ENCODE measurements at regions not wholly inside any gene's neighbourhood (a gene's known extent, or its start where the extent isn't known, plus 50 kb on each side); places are given as distances from the start of the nearest gene placed in this dataset.

DNA sequence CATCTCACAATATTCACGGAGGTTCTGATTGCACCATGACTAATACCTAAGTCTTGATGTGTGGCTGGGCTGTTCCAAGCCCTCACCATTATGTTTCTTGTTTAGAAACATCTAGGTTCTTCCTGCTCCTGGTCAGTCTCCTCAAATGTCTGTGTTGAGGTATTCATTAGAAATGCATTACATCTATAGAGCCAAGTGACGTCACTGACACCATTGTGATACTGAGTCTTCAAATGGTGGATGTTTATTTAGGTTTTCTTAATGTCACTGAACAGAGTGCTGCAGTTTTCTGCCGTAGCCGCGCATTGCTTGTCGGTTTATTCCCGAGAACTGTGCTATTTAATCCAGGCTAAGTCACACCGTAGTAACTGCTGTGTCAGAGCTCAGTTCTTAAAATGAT lies 142.4 kb upstream of the SPACA7 start:
- 77 to 87% (median 85%) methylated on average over 8 of the region's 8 CpGs for WGBS, 5 donors
- H3K27ac ChIP-seq, result no peak overlapping the region
- intact Hi-C loops (cut with DNase I; ENCODE audit: low total_unique reads), result no loop called here
- no peaks in the 10 kb centered on the region for H3K4me1 ChIP-seq
- no peaks in the 10 kb centered on the region for H3K36me3 ChIP-seq
- H3K4me3 ChIP-seq, result no peak overlapping the region
- peaks cover 0 to 19% (median 10%) of the 10 kb centered on the region in 4 donors for H3K9me3 ChIP-seq
- no peak for DNase-seq
- no peak for TF ChIP-seq POLR2AphosphoS5 (IDR thresholded peaks at IDR 0.05)
- TF ChIP-seq, protein P1, sequence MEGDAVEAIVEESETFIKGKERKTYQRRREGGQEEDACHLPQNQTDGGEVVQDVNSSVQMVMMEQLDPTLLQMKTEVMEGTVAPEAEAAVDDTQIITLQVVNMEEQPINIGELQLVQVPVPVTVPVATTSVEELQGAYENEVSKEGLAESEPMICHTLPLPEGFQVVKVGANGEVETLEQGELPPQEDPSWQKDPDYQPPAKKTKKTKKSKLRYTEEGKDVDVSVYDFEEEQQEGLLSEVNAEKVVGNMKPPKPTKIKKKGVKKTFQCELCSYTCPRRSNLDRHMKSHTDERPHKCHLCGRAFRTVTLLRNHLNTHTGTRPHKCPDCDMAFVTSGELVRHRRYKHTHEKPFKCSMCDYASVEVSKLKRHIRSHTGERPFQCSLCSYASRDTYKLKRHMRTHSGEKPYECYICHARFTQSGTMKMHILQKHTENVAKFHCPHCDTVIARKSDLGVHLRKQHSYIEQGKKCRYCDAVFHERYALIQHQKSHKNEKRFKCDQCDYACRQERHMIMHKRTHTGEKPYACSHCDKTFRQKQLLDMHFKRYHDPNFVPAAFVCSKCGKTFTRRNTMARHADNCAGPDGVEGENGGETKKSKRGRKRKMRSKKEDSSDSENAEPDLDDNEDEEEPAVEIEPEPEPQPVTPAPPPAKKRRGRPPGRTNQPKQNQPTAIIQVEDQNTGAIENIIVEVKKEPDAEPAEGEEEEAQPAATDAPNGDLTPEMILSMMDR (IDR thresholded peaks at IDR 0.05), result no peak
- no peak for TF ChIP-seq POLR2A (IDR thresholded peaks at IDR 0.05)
- TF ChIP-seq EP300 (IDR thresholded peaks at IDR 0.05), result no peak
- H3K27me3 ChIP-seq, result peaks cover 0 to 43% (median 0%) of the 10 kb centered on the region in 3 donors

DNA sequence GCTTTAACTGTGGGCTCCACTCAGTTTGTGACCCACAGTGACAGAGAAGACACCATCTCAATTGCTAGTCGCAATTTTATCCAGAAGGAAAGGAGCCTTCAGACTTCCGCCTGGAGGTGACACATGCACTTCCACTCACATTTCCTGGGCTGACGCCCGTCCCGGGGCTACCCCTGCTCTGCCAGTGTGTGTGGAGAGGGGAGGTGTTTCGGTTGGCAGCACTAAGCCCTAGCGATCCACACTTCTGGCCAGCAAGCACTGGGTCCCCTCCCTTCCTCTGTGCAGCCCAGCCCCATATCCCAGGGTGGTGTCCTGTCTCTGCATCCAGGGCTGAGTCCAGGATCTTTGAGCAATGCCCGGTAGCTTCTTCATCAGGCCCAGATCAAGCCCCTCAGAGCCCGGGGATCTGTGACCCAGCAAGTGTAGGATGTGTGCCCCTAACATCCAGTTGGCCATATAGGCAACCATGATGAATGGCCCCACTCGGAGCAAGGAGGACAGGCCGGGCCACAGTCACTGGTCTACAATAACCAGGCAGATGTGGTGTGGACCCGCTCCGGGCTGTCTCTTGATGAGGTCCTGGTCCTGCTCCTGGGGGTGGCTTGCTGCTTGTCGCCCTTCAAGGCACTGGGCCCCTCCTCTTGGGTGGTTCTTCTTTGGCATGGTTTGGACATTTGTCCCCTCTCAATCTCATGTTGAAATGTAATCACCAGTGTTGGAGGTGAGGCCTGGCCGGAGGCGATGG lies 141.9 kb upstream of the SPACA7 start:
- peaks cover 0 to 19% (median 12%) of the 10 kb centered on the region in 4 donors for H3K9me3 ChIP-seq
- peaks cover 0 to 46% (median 0%) of the 10 kb centered on the region in 3 donors for H3K27me3 ChIP-seq
- no peak for TF ChIP-seq EP300 (IDR thresholded peaks at IDR 0.05)
- intact Hi-C loops (cut with DNase I; ENCODE audit: low total_unique reads), result no loop called here
- no peak overlapping the region for H3K27ac ChIP-seq
- H3K36me3 ChIP-seq, result no peaks in the 10 kb centered on the region
- DNase-seq, result no peak
- WGBS, 5 donors, result 77 to 89% (median 81%) methylated on average over 11 to 16 of the region's 16 CpGs
- no peaks in the 10 kb centered on the region for H3K4me1 ChIP-seq
- H3K4me3 ChIP-seq, result no peak overlapping the region

DNA sequence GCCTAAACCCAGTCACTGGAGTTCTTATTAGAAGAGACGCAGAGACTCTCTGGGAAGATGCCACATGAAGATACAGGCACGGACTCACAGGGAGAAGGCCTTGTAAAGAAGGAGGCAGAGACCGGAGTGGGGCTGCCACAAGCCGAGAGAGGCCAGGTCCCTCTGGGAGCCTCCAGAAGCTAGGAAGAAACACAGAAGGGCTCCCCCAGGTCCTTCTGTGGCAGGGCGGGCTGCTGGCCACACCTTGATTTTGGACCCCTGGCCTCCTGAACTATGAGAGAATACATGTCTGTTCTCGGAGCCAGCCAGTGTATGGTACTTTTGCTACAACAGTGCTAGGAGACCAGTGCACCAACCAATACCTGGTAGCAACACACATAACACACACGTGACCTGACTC lies 140.1 kb upstream of the SPACA7 start:
- no peaks in the 10 kb centered on the region for H3K36me3 ChIP-seq
- no peak overlapping the region for H3K27ac ChIP-seq
- H3K27me3 ChIP-seq, result peaks cover 0 to 47% (median 0%) of the 10 kb centered on the region in 3 donors
- intact Hi-C loops (cut with DNase I; ENCODE audit: low total_unique reads), result no loop called here
- no peak for DNase-seq
- H3K4me1 ChIP-seq, result no peaks in the 10 kb centered on the region
- H3K9me3 ChIP-seq, result peaks cover 0 to 19% (median 12%) of the 10 kb centered on the region in 4 donors
- WGBS, 5 donors, result 76 to 85% (median 79%) methylated on average over 7 of the region's 7 CpGs
- H3K4me3 ChIP-seq, result no peak overlapping the region
- TF ChIP-seq, protein P1 (IDR thresholded peaks at IDR 0.05), result no peak
- TF ChIP-seq POLR2A (IDR thresholded peaks at IDR 0.05) (no peak), EP300 (IDR thresholded peaks at IDR 0.05) (no peak), POLR2AphosphoS5 (IDR thresholded peaks at IDR 0.05) (no peak)

DNA sequence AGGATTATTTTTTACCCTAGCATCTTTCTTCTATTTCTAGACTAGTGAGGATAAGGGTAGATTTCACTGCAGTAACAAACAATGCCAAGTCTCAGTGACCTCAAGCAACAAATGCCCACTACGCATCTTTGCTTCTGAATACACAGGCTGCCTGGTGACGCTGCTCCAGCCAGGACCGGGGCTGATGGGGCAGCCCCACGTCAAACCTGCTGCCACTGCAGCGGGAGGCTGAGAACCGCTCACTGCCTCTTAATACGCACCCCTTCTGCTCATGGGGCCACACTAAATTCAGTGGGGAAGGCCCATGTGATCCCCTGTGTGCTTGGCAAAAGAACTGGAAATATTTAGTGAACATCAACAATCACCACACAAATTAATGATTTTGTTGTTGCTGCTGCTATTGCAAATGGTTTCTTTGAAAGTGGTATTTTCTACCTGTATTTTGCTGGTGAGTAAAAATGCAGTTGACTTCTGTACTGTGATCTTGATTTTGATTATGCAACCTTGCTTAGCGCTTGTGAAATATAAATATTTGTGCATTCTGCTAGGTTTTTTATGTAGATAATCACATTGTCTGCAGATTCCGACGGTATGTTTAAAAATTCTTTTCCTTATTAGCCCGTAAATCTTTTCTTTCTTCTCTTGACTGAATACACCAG lies 139.5 kb upstream of the SPACA7 start:
- Histone ChIP-seq H3K27me3 (peaks cover 0 to 51% (median 0%) of the 10 kb centered on the region in 3 donors), H3K9me3 (peaks cover 0 to 19% (median 12%) of the 10 kb centered on the region in 4 donors), H3K4me3 (no peak overlapping the region), H3K27ac (no peak overlapping the region), H3K36me3 (no peaks in the 10 kb centered on the region), H3K4me1 (no peaks in the 10 kb centered on the region)
- TF ChIP-seq, protein P1 (IDR thresholded peaks at IDR 0.05), result no peak
- no peak for TF ChIP-seq POLR2AphosphoS5 (IDR thresholded peaks at IDR 0.05)
- TF ChIP-seq POLR2A (IDR thresholded peaks at IDR 0.05), result no peak
- no peak for TF ChIP-seq EP300 (IDR thresholded peaks at IDR 0.05)
- DNase-seq, result no peak
- intact Hi-C loops (cut with DNase I; ENCODE audit: low total_unique reads), result no loop called here
- 75 to 83% (median 81%) methylated on average over 11 of the region's 11 CpGs for WGBS, 5 donors
